ENCODE measurements at regions not wholly inside any gene's neighbourhood (a gene's known extent, or its start where the extent isn't known, plus 50 kb on each side); places are given as distances from the start of the nearest gene placed in this dataset.

DNA sequence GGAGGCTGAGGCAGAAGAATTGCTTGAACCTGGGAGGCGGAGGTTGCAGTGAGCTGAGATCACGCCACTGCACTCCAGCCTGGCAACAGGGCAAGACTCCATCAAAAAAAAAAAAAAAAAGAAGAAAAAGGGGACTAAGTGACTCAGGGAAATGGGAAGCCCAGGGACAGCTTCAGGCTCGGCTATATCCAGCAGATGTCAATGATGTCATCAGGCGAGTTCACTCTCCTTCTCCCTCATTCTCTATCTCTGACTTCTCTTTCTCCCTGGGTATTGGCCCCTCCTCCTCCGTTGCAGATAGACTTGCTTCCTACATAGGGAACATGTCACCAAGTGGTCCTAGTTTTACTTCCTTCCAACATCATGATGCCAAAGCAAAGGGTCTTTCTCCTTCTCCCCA is 316.8 kb downstream of the TFAP2C start:
- no peaks in the 10 kb centered on the region for H3K9me3 Mint-ChIP-seq
- no peaks in the 10 kb centered on the region for H3K4me1 Mint-ChIP-seq (ENCODE audit: low read depth)
- H3K27ac Mint-ChIP-seq: no peak overlapping the region

DNA sequence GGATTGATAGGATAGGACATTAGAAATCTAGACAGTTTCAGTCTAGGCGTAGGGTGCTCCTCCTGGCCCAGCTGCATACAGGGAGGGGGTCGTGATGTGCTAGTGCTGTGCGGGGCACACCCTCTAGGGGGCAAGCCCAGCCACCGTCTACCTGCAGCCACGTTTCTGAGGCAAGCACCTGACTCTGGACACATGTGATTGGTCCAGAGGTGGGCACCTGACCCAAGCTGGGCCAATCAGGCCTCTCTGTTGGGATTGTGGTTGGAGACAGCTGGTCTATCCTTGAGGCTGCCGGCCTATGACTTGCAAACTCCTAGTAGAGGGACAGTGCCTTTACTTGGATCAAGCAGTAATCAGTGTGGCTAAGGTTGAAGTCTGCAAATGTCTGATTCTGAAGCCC is 317.1 kb downstream of the BMP7 start:
- Mint-ChIP-seq H3K9me3 (no peaks in the 10 kb centered on the region), H3K27me3 (ENCODE audit: low read depth) (peaks cover 3% of the 10 kb centered on the region), H3K36me3 (ENCODE audit: low read depth) (no peaks in the 10 kb centered on the region), H3K4me3 (no peak overlapping the region), H3K4me1 (ENCODE audit: low read depth) (no peaks in the 10 kb centered on the region), H3K27ac (no peak overlapping the region)

More for the DNA sequence above, 316.8 kb downstream of the TFAP2C start:
- peaks cover 6% of the 10 kb centered on the region for H3K27me3 Mint-ChIP-seq (ENCODE audit: low read depth)
- no peak overlapping the region for H3K4me3 Mint-ChIP-seq
- no peaks in the 10 kb centered on the region for H3K36me3 Mint-ChIP-seq (ENCODE audit: low read depth)

DNA sequence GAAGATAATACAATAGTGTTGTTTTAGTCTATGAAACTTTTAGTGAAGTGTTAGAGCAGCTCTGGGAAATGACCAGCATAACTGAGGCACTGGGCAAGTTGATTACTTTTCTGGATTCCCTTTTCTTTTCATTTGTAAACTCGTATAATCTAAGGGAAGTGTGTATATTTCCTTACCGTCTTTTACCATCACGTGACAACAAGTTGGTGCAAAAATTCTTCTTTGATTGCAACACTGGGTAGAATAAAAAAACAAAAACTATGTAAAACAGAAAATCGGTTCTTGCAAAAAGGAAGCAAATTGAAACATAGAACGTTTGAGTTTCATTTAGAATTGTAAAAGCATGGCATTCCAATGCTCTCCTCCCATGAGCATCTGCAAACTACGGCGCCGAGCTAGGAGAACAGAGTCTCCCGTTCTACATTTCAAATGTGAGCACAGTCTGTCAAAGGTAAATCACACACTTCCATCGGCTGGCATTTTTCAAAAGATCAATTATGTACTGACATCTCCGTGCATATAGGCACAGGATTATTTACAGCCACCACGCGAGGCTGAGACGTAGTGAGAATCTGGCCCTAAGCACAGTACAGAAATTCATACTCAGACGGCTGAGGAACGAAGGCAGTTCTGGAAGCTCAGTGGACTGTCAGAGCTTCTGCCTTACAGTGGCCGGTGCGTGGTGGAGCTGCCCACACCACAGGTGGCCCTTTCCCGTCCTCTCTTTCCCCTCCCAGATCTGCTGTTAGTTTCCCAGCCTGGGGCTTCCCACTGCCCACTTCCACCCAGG is 314.0 kb downstream of the BMP7 start:
- no peaks in the 10 kb centered on the region for H3K4me1 Mint-ChIP-seq (ENCODE audit: low read depth)
- no peak overlapping the region for H3K27ac Mint-ChIP-seq
- H3K36me3 Mint-ChIP-seq (ENCODE audit: low read depth): no peaks in the 10 kb centered on the region
- no peak overlapping the region for H3K4me3 Mint-ChIP-seq
- peaks cover 7% of the 10 kb centered on the region for H3K27me3 Mint-ChIP-seq (ENCODE audit: low read depth)
- no peaks in the 10 kb centered on the region for H3K9me3 Mint-ChIP-seq

DNA sequence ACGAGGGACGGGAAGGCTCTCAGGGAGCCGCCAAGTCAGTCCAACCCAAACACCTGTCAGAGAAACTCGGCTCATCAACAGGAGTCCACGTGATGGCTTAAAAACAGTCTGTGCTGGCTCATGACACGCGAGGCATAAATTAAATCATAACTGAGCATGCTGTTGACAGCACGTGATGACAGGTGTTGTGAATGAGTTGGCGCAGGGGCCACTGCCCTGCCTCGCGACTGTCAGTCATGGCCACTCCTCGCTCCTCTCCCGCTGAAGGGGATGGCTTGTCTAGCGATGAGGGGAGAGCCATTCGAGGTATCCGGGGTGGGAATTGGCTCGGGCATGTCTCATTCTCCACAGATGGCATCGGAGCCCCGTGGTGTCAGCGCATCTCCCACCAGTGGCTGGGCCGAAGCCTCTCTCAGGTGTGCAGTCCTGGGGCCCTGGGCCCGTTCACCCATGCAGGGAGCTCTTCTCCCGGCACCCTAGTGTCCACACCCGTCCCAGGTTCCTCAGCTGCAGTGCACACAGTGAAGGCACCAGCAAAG is 313.3 kb downstream of the BMP7 start:
- H3K4me3 Mint-ChIP-seq: no peak overlapping the region
- no peak overlapping the region for H3K27ac Mint-ChIP-seq
- H3K27me3 Mint-ChIP-seq (ENCODE audit: low read depth): peaks cover 9% of the 10 kb centered on the region
- H3K36me3 Mint-ChIP-seq (ENCODE audit: low read depth): no peaks in the 10 kb centered on the region
- H3K4me1 Mint-ChIP-seq (ENCODE audit: low read depth): no peaks in the 10 kb centered on the region
- no peaks in the 10 kb centered on the region for H3K9me3 Mint-ChIP-seq

DNA sequence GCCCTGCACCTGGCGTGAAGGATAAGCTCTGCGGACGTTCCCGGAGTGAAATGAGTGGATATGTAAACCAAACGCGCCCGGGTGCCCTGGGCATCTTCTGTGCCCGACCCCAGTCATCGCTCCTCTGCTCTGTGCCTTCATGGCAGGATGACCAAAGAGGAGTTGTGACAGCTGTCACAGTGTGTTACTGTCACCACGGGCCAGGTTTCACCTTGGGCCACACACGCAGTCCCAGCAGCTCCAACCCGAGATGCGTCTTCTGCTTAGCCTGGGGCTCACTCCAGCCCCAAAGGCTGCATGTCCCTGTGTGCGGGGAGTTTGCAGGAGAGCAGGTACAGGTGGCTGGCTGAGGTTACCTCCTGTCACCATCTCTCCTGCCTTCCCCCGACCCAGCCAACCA is 311.6 kb downstream of the BMP7 start:
- H3K4me1 Mint-ChIP-seq (ENCODE audit: low read depth): no peaks in the 10 kb centered on the region
- peaks cover 13% of the 10 kb centered on the region for H3K27me3 Mint-ChIP-seq (ENCODE audit: low read depth)
- H3K36me3 Mint-ChIP-seq (ENCODE audit: low read depth): no peaks in the 10 kb centered on the region
- H3K4me3 Mint-ChIP-seq: no peak overlapping the region
- no peaks in the 10 kb centered on the region for H3K9me3 Mint-ChIP-seq
- no peak overlapping the region for H3K27ac Mint-ChIP-seq

DNA sequence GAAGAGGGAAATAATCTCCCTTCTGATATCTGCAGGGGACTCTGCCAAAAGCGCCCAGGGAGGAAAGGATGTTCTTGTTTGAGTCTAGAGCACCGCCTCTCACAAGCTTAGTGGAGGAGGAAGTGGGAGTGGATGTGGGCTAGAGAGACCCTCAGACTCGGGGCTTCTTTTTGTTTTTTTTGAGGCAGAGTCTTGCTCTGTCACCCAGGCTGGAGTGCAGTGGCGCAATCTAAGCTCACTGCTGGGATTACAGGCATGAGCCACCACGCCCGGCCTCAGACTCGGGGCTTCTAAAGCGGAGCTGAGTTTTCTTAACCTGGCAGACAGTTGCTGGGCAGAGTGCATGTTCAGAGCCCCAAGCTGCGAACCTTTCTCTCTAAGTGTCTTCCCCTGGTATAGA is 310.8 kb downstream of the BMP7 start:
- H3K27me3 Mint-ChIP-seq (ENCODE audit: low read depth): peaks cover 13% of the 10 kb centered on the region
- H3K4me1 Mint-ChIP-seq (ENCODE audit: low read depth): no peaks in the 10 kb centered on the region
- H3K36me3 Mint-ChIP-seq (ENCODE audit: low read depth): no peaks in the 10 kb centered on the region
- H3K4me3 Mint-ChIP-seq: no peak overlapping the region
- no peak overlapping the region for H3K27ac Mint-ChIP-seq
- no peaks in the 10 kb centered on the region for H3K9me3 Mint-ChIP-seq

DNA sequence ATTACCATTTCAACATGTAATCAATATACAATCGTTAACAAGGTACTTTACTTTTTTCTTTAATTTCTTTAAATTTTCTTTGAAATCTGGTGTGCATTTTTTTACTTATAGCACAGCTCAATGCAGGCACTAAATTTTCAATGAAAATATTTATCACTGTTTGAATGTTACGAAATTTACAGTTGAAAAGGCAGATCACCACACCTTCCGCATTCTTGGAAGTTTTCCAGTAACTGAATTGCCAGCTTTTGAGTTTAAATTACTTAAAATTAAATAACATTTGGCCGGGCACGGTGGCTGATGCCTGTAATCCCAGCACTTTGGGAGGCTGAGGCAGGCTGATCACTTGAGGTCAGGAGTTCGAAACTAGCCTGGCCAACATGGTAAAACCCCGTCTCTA is 309.9 kb downstream of the BMP7 start:
- Mint-ChIP-seq H3K36me3 (ENCODE audit: low read depth) (no peaks in the 10 kb centered on the region), H3K27ac (no peak overlapping the region), H3K27me3 (ENCODE audit: low read depth) (peaks cover 13% of the 10 kb centered on the region), H3K4me1 (ENCODE audit: low read depth) (no peaks in the 10 kb centered on the region), H3K4me3 (no peak overlapping the region), H3K9me3 (no peaks in the 10 kb centered on the region)

DNA sequence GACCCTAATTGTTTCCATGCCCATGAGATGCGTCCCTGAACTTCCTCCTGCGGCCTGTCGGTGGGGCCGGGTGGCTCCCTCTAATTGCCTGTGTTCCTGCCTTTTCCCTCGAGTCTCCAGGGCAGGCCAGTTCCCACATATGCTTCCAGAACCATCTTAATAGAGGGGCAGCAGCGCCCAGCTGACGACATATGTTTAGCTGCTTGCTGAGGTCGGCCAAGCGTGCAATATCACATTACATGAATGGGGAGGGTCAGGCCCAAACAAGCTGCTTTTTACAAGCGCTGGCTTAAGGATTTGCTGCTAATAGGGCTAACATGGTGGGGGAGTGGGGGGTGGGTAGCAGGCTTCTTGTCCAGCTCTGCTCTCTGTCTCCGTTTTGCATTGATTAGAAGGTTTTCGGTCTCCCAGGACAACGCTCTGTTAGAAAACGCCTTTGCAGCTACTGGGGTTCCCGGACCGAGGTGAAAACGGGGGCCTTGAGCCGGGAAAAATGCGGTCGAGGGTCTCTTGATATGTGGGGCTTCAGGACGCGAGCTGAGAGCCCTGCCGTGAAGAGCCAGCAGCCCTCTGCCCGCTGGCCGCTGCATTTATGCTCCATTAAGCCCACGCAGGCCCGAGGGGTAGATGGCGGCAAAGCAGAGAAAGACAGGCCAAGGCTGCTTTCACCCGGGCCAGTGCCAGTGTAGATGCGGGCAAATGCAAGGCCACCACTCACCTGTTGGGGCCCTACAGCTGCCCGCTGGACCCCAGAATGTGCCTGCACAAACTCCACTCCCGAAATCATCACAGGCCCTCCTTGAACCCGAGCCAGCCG is 308.5 kb downstream of the BMP7 start:
- no peaks in the 10 kb centered on the region for H3K9me3 Mint-ChIP-seq
- no peak overlapping the region for H3K27ac Mint-ChIP-seq
- no peaks in the 10 kb centered on the region for H3K4me1 Mint-ChIP-seq (ENCODE audit: low read depth)
- peaks cover 13% of the 10 kb centered on the region for H3K27me3 Mint-ChIP-seq (ENCODE audit: low read depth)
- H3K4me3 Mint-ChIP-seq: no peak overlapping the region
- no peaks in the 10 kb centered on the region for H3K36me3 Mint-ChIP-seq (ENCODE audit: low read depth)

DNA sequence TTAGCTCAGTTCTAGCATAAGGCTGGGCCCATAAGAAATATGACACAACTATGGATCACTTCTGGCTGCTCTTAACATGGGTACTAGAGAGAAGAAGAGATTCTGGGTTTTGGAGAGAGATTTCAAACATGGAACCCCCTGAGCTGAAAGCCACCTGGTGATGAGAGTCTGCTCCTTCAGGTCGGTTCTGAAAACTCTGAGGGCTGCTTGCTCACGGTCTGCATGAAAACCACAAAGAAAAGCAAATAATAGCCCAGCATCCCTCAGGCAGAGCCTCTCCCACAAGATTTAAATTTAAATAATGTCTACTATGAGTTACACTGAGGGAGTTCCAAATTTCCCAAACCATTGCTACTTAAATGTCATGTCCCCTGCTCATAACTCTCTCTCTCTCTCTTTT is 301.5 kb downstream of the BMP7 start:
- H3K4me1 Mint-ChIP-seq (ENCODE audit: low read depth): no peaks in the 10 kb centered on the region
- H3K27me3 Mint-ChIP-seq (ENCODE audit: low read depth): no peaks in the 10 kb centered on the region
- no peaks in the 10 kb centered on the region for H3K9me3 Mint-ChIP-seq
- H3K27ac Mint-ChIP-seq: no peak overlapping the region
- H3K4me3 Mint-ChIP-seq: no peak overlapping the region
- no peaks in the 10 kb centered on the region for H3K36me3 Mint-ChIP-seq (ENCODE audit: low read depth)

DNA sequence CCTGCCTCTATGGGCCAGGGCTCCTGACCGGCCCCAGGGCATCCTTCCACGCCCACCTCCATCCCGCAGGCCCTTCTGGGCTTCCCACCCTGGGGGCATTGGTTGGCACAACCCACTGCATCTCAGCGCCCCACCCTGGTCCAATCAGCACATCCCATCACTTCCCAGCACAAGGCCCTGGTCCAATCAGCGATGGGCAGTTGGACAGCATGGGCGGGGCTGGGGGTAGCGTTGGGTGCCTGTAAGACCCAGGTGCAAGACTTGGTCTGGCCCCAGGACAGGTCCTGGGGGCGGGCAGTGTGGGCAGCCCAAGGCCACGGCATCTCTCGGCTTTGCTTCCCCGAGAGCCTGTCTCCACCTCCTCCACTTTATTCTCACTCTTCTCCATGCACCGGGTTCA is 298.5 kb downstream of the BMP7 start:
- H3K4me1 Mint-ChIP-seq (ENCODE audit: low read depth): no peaks in the 10 kb centered on the region
- no peaks in the 10 kb centered on the region for H3K36me3 Mint-ChIP-seq (ENCODE audit: low read depth)
- H3K4me3 Mint-ChIP-seq: no peak overlapping the region
- H3K27ac Mint-ChIP-seq: no peak overlapping the region
- H3K9me3 Mint-ChIP-seq: no peaks in the 10 kb centered on the region
- peaks cover 5% of the 10 kb centered on the region for H3K27me3 Mint-ChIP-seq (ENCODE audit: low read depth)

DNA sequence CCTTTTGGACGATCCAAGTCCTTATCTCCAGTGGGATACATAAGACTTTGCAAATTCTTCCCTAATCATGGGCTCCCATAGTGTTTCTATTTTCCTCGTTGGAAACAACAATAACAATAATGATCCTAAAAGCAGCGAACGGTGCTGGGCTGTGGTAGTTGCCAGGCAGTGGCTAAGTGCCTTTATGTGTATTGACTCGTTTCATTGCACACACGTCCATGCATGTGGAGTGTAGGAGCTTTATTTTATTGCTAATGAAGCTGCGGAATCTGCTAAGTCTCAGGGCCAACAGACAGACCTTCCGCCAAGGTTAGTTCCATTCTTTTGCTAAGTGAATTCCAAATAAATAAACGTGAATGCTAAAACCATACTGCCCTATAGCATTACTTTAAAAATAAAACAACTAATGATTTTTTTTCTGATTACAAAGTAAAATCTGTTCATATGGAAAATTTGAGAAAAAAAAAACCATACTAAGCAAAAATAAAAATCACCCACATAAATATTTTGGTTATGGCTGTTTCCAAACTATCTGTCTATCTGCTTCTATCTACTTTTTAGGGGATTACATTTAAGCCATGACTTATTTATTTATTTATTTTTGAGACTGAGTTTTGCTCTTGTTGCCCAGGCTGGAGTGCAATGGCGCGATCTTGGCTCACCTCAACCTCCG is 297.9 kb downstream of the BMP7 start:
- no peak overlapping the region for H3K27ac Mint-ChIP-seq
- no peak overlapping the region for H3K4me3 Mint-ChIP-seq
- no peaks in the 10 kb centered on the region for H3K4me1 Mint-ChIP-seq (ENCODE audit: low read depth)
- H3K9me3 Mint-ChIP-seq: no peaks in the 10 kb centered on the region
- no peaks in the 10 kb centered on the region for H3K36me3 Mint-ChIP-seq (ENCODE audit: low read depth)
- peaks cover 5% of the 10 kb centered on the region for H3K27me3 Mint-ChIP-seq (ENCODE audit: low read depth)

DNA sequence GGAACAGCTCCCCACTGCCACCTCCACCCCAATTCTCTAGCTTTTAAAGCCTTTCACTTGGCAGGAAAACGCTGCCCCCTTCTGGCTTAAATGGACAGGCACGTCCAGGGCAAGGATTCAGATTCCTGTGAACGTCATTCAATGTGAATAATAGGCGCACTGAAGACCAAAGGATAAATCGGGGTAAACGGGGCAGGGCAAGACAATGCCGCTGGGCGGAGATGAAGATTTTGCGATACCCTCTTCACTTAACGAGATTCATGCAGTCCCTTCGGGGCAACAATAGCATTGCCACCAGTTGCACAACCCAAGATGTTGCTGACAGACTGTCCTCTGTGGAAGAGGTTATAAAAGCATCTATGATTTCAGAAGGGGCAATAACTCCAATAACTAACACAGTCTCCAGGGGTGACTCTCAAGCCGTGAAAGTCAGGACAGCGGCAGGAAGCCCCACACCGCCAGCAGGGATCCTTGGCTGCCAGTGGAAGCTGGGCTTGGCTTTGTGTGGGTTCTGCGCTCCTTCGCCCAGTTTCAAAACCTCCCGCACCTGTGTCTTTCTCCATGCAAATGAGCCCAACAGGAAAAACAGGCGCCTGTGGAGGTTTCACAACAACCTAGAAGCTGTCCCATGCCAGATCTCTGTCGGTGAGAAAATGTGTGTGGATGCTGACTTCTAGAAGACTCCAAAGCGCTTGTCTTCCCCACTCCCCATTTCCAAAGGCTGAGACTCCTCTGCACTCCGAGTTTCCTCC is 291.8 kb downstream of the BMP7 start:
- Mint-ChIP-seq H3K27ac (no peak overlapping the region), H3K4me1 (ENCODE audit: low read depth) (no peaks in the 10 kb centered on the region), H3K27me3 (ENCODE audit: low read depth) (peaks cover 25% of the 10 kb centered on the region), H3K36me3 (ENCODE audit: low read depth) (no peaks in the 10 kb centered on the region), H3K9me3 (no peaks in the 10 kb centered on the region), H3K4me3 (no peak overlapping the region)

DNA sequence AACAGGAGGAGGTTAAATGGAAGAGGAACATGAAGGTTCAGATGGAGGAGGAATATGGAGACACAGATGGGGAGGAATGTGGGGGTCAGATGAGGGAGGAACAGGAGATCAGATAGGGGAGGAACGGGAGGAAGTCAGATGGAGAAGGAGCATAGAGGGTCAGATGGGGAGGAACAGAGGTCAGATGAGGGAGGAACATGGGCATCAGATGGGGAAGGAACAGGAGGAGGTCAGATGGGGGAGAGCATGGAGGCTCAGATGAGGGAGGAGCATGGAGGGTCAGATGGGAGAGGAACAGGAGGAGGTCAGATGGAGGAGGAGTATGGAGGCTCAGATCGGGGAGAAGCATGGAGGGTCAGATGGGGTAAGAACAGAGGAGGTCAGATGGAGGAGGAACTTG is 290.6 kb downstream of the BMP7 start:
- Mint-ChIP-seq H3K27me3 (ENCODE audit: low read depth) (peaks cover 25% of the 10 kb centered on the region), H3K27ac (no peak overlapping the region), H3K4me3 (no peak overlapping the region)

DNA sequence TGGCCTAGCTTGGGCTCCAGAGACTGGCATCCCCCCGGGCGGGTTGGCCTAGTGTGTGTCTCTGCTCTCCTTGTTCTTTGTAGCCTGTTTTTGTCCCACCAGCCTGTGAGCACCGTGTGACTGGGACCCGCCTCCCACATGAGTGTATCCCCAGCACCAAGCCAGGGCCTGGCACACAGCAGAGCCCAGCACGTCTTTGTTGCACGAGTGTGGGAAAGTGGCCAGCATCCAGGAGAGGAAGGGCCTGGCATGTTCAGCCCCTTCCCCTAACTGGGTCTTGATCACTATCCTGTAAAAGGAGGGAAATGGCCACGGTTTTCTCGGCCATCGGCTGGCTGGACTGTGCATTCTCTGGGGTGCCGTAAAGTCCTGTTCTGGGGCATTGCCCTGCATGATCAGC is 290.1 kb downstream of the BMP7 start:
- H3K4me1 Mint-ChIP-seq (ENCODE audit: low read depth): no peaks in the 10 kb centered on the region
- H3K9me3 Mint-ChIP-seq: no peaks in the 10 kb centered on the region
- H3K27ac Mint-ChIP-seq: no peak overlapping the region
- H3K27me3 Mint-ChIP-seq (ENCODE audit: low read depth): peaks cover 25% of the 10 kb centered on the region
- no peak overlapping the region for H3K4me3 Mint-ChIP-seq
- H3K36me3 Mint-ChIP-seq (ENCODE audit: low read depth): no peaks in the 10 kb centered on the region

More for the DNA sequence above, 290.6 kb downstream of the BMP7 start:
- Mint-ChIP-seq H3K9me3 (no peaks in the 10 kb centered on the region), H3K4me1 (ENCODE audit: low read depth) (no peaks in the 10 kb centered on the region), H3K36me3 (ENCODE audit: low read depth) (no peaks in the 10 kb centered on the region)

Measured in T-helper 1 cell treated with Interleukin-12 subunit alpha and Interleukin-12 subunit beta and Interleukin-4 antibody, amounts not matched to agents 30 μg/mL and 1 μg/mL, for 36 hours (primary cell).